ENCODE measurements at regions not wholly inside any gene's neighbourhood (a gene's known extent, or its start where the extent isn't known, plus 50 kb on each side); places are given as distances from the start of the nearest gene placed in this dataset.

GRCh38 chr3:76900596-76900995, 139.3 kb upstream of the ROBO2 start:
- TF ChIP-seq CTCF (conservative IDR thresholded peaks at IDR 0.05; ENCODE audit: low read length) = no peak
- TF ChIP-seq EZH2phosphoT487 (IDR thresholded peaks at IDR 0.05; ENCODE audit: borderline replicate concordance, low read depth, low read length) = no peak
